ENCODE measurements at regions not wholly inside any gene's neighbourhood (a gene's known extent, or its start where the extent isn't known, plus 50 kb on each side); places are given as distances from the start of the nearest gene placed in this dataset.

- TF ChIP-seq EZH2 (IDR thresholded peaks at IDR 0.05) (no peak), FOXP2 (optimal IDR thresholded peaks at IDR 0.05; ENCODE audit: control extremely low read depth, extremely low read length, insufficient read depth) (no peak)
These were observed 91.1 kb downstream of the MPP7 start for GRCh38 chr10:28211759-28212158.

Data from SK-N-MC (cell line).